OCI-LY7 (cell line): ENCODE measurements at regions not wholly inside any gene's neighbourhood (a gene's known extent, or its start where the extent isn't known, plus 50 kb on each side); places are given as distances from the start of the nearest gene placed in this dataset.

Experiments
- EZH2phosphoT487 ChIP-seq: fragments of 200-600 bp; sonication (generic); IDR thresholded peaks from 2 replicates; pipeline ENCODE4 v1.6.1; 2018; ENCODE audit warnings: low read depth, borderline replicate concordance, mild to moderate bottlenecking, mixed run types, antibody characterized with exemption, low read length, moderate library complexity, mixed read lengths
- TF ChIP-seq, protein P1 (sequence below): fragments of 200-600 bp; sonication (generic); conservative IDR thresholded peaks from 2 replicates; pipeline ENCODE4 v1.5.1; 2014; ENCODE audit warnings: mild to moderate bottlenecking, antibody characterized with exemption, low read length, moderate library complexity, mixed read lengths

DNA sequence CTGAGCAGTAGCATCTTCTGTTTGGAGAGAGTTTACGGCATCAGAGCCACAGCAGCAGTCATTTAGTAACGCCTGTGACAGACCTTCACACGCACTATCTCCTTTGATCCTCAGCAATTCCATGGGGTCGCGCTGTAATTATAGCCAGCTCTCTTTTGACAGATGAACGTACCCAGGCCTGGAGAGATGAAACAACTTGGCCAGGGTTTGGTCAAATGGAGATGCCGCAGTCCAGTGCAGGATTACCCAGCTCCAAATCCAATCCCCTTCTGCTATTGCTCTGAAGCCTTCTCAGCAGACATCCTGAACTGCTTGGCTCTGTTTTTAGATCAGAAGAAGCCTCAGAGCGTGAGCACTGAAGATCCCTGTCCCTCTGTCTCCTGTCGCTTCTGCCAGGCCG lies 83.9 kb downstream of the SOX9 start:
- TF ChIP-seq, protein P1, sequence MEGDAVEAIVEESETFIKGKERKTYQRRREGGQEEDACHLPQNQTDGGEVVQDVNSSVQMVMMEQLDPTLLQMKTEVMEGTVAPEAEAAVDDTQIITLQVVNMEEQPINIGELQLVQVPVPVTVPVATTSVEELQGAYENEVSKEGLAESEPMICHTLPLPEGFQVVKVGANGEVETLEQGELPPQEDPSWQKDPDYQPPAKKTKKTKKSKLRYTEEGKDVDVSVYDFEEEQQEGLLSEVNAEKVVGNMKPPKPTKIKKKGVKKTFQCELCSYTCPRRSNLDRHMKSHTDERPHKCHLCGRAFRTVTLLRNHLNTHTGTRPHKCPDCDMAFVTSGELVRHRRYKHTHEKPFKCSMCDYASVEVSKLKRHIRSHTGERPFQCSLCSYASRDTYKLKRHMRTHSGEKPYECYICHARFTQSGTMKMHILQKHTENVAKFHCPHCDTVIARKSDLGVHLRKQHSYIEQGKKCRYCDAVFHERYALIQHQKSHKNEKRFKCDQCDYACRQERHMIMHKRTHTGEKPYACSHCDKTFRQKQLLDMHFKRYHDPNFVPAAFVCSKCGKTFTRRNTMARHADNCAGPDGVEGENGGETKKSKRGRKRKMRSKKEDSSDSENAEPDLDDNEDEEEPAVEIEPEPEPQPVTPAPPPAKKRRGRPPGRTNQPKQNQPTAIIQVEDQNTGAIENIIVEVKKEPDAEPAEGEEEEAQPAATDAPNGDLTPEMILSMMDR = no peak
- TF ChIP-seq EZH2phosphoT487 = no peak
